ENCODE measurements at regions not wholly inside any gene's neighbourhood (a gene's known extent, or its start where the extent isn't known, plus 50 kb on each side); places are given as distances from the start of the nearest gene placed in this dataset.
"Not testable (repeated sequence)": the region's sequence is repeated elsewhere in the genome, so short reads cannot be mapped to it uniquely, and the experiment has no call there.

GRCh38 chr12:11446372-11446771, 51.0 kb upstream of the PRB2 start:
- ATAC-seq (ENCODE audit: low read depth) (no peak), DNase-seq (ENCODE audit: low spot score in 2 of 2) (no peak)
- no peaks in the 10 kb centered on the region for H3K36me3 Mint-ChIP-seq
- H3K27me3 Mint-ChIP-seq = no peaks in the 10 kb centered on the region
- no peaks in the 10 kb centered on the region for H3K9me3 Mint-ChIP-seq
- no peak overlapping the region for H3K27ac Mint-ChIP-seq
- no peak overlapping the region for H3K4me3 Mint-ChIP-seq
- no peaks in the 10 kb centered on the region for H3K4me1 Mint-ChIP-seq

DNA sequence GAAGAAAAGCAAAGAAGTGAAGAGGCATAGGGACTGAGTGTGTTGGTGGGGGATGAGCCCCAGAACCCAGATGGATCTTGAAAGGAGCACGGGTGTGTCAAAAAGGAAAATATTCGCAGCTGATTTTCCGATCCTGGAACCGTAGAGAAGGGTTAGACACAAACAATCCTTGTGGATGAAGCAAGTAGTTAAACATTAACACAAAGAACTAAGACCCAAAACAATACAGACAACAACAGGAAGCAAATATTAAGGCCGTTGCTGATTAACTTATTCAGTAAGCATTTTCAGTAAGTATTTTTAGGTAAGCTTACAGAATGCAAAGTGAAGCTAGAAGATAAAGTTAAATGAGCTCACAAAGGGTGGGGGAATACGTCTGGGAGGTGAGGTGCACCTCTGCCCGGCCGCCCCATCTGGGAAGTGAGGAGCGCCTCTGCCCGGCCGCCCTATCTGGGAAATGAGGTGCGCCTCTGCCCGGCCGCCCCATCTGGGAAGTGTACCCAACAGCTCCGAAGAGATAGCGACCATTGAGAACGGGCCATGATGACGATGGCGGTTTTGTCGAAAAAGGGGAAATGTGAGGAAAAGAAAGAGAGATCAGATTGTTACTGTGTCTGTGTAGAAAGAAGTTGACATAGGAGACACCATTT, 62.8 kb upstream of the PRB2 start:
- Mint-ChIP-seq H3K4me1 (no peaks in the 10 kb centered on the region), H3K27ac (no peak overlapping the region), H3K4me3 (no peak overlapping the region), H3K9me3 (no peaks in the 10 kb centered on the region), H3K27me3 (no peaks in the 10 kb centered on the region), H3K36me3 (peaks cover 2% of the 10 kb centered on the region)
- ATAC-seq (ENCODE audit: low read depth) (no peak), DNase-seq (ENCODE audit: low spot score in 2 of 2) (no peak)

- H3K4me1 Mint-ChIP-seq = no peaks in the 10 kb centered on the region
- H3K4me3 Mint-ChIP-seq = no peak overlapping the region
- ATAC-seq (ENCODE audit: low read depth) (no peak), DNase-seq (ENCODE audit: low spot score in 2 of 2) (no peak)
- H3K9me3 Mint-ChIP-seq = no peaks in the 10 kb centered on the region
- H3K36me3 Mint-ChIP-seq = peaks cover 2% of the 10 kb centered on the region
- peaks cover 4% of the 10 kb centered on the region for H3K27me3 Mint-ChIP-seq
- no peak overlapping the region for H3K27ac Mint-ChIP-seq
These were observed 65.1 kb upstream of the PRB2 start for GRCh38 chr12:11460343-11461023.

DNA sequence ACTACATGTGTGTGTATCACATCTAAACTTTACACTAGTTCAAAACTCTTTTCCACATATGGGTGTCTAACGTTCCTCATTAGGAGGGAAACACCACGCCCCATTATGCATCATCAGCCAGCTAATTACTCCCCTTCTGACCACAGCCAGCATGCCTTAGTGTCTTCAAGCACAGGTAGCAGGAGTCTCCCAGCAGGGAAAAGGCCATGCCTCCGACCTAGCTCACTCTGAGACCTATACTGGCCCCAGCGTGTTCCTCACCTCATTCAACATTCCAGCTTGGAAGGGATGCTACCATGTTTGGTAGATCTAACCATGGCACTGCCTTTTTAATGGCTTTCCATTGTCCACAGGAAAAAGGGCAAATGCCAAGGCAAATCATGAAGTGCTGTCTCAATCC, 66.1 kb upstream of the PRB2 start:
- no peak for DNase-seq (ENCODE audit: low spot score in 2 of 2)
- ATAC-seq (ENCODE audit: low read depth) = no peak
- Mint-ChIP-seq H3K9me3 (peaks cover under 1% of the 10 kb centered on the region), H3K4me3 (no peak overlapping the region), H3K36me3 (no peaks in the 10 kb centered on the region), H3K4me1 (no peaks in the 10 kb centered on the region), H3K27me3 (peaks cover 5% of the 10 kb centered on the region), H3K27ac (no peak overlapping the region)

- no peaks in the 10 kb centered on the region for H3K4me1 Mint-ChIP-seq
- H3K27ac Mint-ChIP-seq = no peak overlapping the region
- H3K9me3 Mint-ChIP-seq = no peaks in the 10 kb centered on the region
- no peak for DNase-seq (ENCODE audit: low spot score in 2 of 2)
- no peak overlapping the region for H3K4me3 Mint-ChIP-seq
- no peaks in the 10 kb centered on the region for H3K36me3 Mint-ChIP-seq
- no peak for ATAC-seq (ENCODE audit: low read depth)
- H3K27me3 Mint-ChIP-seq = no peaks in the 10 kb centered on the region
These were observed 81.7 kb upstream of the PRB2 start for GRCh38 chr12:11477110-11477509.

GRCh38 chr12:11482955-11483354, 87.6 kb upstream of the PRB2 start:
- Mint-ChIP-seq H3K27me3 (peaks cover 2% of the 10 kb centered on the region), H3K27ac (no peak overlapping the region), H3K4me1 (no peaks in the 10 kb centered on the region), H3K4me3 (no peak overlapping the region), H3K36me3 (no peaks in the 10 kb centered on the region), H3K9me3 (no peaks in the 10 kb centered on the region)
- DNase-seq (ENCODE audit: low spot score in 2 of 2) (no peak), ATAC-seq (ENCODE audit: low read depth) (no peak)

DNA sequence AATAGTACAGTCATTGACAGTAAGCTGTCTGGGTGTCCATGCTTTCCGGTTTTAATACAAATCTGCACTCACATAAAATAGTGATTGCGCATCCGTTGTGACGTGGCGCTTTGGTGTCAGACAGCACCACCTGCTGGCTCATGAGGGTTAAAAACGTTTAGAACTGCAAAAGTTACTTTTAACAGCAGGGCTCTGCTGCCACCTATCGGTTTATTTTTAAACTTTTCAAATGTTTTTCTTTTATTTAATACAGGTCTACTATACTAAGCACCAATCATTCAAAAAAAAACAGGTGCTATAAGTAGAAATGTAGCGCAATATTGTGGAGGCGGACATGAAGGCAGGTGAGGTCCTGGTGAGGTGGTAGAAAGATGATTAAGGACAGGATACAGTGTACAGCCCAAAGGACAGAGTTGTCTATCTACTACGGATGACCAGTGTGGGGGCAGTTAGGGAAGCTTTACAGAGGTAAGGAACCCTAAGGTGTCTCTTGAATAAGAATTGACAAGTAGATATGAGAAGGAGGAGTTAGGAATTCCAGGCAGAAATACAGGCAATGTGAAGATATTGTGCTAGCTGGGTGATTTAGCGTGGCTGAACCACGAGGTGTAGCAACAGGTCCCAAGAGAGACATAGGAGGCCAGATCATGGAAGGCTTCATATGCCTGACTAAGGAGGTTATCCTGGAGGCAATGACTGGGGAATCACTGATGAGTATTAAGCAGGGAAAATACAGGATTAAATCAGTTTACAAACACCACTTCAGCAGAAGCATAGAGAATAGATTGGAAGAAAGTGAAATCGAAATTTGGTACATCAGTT, 91.5 kb upstream of the PRB2 start:
- Mint-ChIP-seq H3K4me3 (no peak overlapping the region), H3K27me3 (peaks cover 2% of the 10 kb centered on the region), H3K4me1 (no peaks in the 10 kb centered on the region), H3K36me3 (no peaks in the 10 kb centered on the region), H3K9me3 (no peaks in the 10 kb centered on the region), H3K27ac (no peak overlapping the region)
- DNase-seq (ENCODE audit: low spot score in 2 of 2) (peak; percentile 63 to 77), ATAC-seq (ENCODE audit: low read depth) (peak; percentile 93)

GRCh38 chr12:11496157-11496851, 100.9 kb upstream of the PRB2 start:
- ATAC-seq (ENCODE audit: low read depth) (no peak), DNase-seq (ENCODE audit: low spot score in 2 of 2) (no peak)
- peaks cover 22% of the 10 kb centered on the region for H3K27me3 Mint-ChIP-seq
- H3K9me3 Mint-ChIP-seq = peaks cover 9% of the 10 kb centered on the region
- H3K4me1 Mint-ChIP-seq = peaks cover 15% of the 10 kb centered on the region
- H3K36me3 Mint-ChIP-seq = peaks cover 5% of the 10 kb centered on the region
- no peak overlapping the region for H3K27ac Mint-ChIP-seq
- no peak overlapping the region for H3K4me3 Mint-ChIP-seq

GRCh38 chr12:11497438-11497837, 102.1 kb upstream of the PRB2 start:
- Mint-ChIP-seq H3K27ac (no peak overlapping the region), H3K36me3 (peaks cover 6% of the 10 kb centered on the region), H3K4me1 (peaks cover 15% of the 10 kb centered on the region), H3K4me3 (no peak overlapping the region), H3K9me3 (peaks cover 10% of the 10 kb centered on the region), H3K27me3 (peaks cover 26% of the 10 kb centered on the region)
- ATAC-seq (ENCODE audit: low read depth) = no peak
- DNase-seq (ENCODE audit: low spot score in 2 of 2) = no peak

DNA sequence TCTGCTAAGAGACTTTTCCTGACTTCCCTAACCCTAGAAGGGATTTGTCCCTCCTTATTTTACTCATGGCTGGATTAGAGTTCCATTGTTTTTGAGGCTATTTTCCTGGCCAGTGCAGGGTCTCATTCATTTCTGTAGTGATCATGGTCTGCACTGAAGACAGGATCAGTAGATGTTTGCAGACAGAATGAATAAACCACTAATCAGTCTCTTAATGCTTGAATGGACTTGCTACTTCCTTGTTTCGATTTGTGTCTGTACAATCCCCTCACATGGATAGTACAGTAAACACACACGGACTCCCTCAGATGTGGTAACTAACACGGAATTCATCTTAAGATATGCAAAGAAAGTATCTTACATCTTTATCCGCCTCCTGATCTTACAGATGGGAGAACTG, 102.6 kb upstream of the PRB2 start:
- Mint-ChIP-seq H3K27ac (peak overlapping the region; percentile 83), H3K9me3 (peaks cover 10% of the 10 kb centered on the region), H3K36me3 (peaks cover 6% of the 10 kb centered on the region), H3K27me3 (peaks cover 26% of the 10 kb centered on the region), H3K4me1 (peaks cover 15% of the 10 kb centered on the region), H3K4me3 (peak overlapping the region; percentile 76)
- peak in 1 of 2 donors; percentile 30 for DNase-seq (ENCODE audit: low spot score in 2 of 2)
- peak; percentile 95 for ATAC-seq (ENCODE audit: low read depth)

DNA sequence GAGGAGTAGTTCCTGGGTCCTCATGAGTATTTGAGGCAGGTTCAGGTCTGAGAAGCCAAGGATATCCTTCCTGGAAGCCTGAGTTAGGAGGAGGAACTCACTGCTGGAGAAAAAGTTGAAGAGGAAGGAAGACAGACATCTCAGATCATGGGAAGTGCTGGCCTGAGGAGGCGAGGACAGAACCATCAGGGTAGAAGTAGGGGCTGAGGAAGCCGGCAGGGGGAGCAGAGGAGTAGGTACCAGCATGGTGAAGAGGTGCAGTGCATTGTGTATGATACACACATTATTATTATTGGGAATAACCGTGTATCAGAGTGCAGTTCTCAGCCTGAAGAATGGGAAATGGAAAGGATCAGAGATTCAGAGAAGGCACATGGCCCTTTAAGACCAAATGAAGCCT, 103.2 kb upstream of the PRB2 start:
- ATAC-seq (ENCODE audit: low read depth); H3K36me3 Mint-ChIP-seq; H3K9me3 Mint-ChIP-seq; DNase-seq (ENCODE audit: low spot score in 2 of 2): not testable (repeated sequence)
- peak overlapping the region; percentile 83 for H3K27ac Mint-ChIP-seq
- H3K27me3 Mint-ChIP-seq = peaks cover 26% of the 10 kb centered on the region
- H3K4me1 Mint-ChIP-seq = peaks cover 15% of the 10 kb centered on the region
- peak overlapping the region; percentile 76 for H3K4me3 Mint-ChIP-seq

DNA sequence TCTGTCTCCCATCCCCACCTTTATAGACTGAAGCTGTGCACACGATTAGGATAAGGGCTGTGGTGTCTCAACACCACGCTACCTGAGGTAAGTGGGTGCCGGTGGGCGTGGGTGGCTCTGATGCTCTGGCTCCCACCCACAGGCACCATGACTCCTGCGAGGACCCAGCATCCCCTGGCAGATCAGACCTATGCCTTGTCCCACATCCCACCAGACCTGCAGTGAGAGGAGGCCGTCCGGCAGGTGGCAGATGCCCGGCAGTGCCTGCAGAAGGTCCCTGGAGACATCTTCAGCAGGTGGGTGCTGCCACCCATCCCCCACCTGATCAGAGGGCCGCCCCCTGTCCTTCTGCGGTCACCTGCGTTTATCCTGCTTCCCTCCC, 104.4 kb upstream of the PRB2 start:
- Mint-ChIP-seq H3K36me3 (peaks cover 6% of the 10 kb centered on the region), H3K4me1 (peaks cover 15% of the 10 kb centered on the region), H3K4me3 (no peak overlapping the region), H3K27me3 (peaks cover 26% of the 10 kb centered on the region), H3K9me3 (peaks cover 10% of the 10 kb centered on the region), H3K27ac (no peak overlapping the region)
- ATAC-seq (ENCODE audit: low read depth) = no peak
- DNase-seq (ENCODE audit: low spot score in 2 of 2) = no peak

DNA sequence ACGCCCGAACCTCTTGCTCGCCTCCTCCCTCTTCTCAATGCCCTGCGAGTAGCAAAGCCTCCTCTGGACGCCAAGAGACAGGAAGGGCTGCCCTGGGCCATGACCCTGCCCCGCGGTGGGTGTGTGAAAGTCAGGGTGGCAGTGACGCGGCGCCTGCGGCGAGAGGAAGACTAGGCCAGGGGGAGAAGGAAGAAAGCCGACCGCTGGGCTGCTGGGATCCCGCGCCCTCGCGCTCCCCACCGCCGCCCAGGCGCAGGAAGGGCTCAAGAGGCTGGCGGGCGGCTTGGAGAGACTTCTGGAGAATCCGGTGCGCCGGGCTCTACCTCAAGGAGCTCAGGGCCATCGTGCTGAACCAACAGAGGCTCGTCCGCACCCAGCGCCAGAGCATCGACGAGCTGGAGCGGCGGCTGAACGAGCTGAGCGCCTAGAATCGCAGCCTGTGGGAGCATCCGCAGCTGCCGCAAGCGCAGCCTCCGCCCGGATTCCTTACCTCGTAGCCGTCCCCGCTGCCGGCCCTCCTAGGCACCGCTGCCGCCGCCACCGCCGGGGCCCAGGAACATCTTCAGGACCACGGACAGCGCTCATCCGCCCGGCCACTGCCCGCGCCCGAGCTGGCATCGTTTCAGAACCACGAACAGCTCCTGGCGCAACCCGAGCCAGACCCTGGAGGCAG, 105.0 kb upstream of the PRB2 start:
- ATAC-seq (ENCODE audit: low read depth) (peak; percentile 48), DNase-seq (ENCODE audit: low spot score in 2 of 2) (peak; percentile 69 to 84)
- Mint-ChIP-seq H3K27me3 (peaks cover 26% of the 10 kb centered on the region), H3K9me3 (peaks cover 10% of the 10 kb centered on the region), H3K27ac (no peak overlapping the region), H3K4me1 (peaks cover 15% of the 10 kb centered on the region), H3K4me3 (no peak overlapping the region), H3K36me3 (peaks cover 6% of the 10 kb centered on the region)
